Ovary (tissue), 1 donor: ENCODE measurements at regions not wholly inside any gene's neighbourhood (a gene's known extent, or its start where the extent isn't known, plus 50 kb on each side); places are given as distances from the start of the nearest gene placed in this dataset.

Experiments
- EP300 ChIP-seq: sonication (generic); formaldehyde crosslinking; IDR thresholded peaks from one replicate; pipeline ENCODE4 v1.6.1; 2017; ENCODE audit warnings: antibody characterized with exemption
- POLR2A ChIP-seq: fragments of 450-650 bp; IDR thresholded peaks from one replicate; pipeline ENCODE4 v1.6.1; 2017; ENCODE audit warnings: antibody characterized with exemption, mild to moderate bottlenecking, moderate library complexity

- TF ChIP-seq EP300 (no peak), POLR2A (no peak)
Observed at GRCh38 chr6:19395316-19395715, 441.9 kb upstream of the ID4 start.
